HFFc6 (cell line): ENCODE measurements at regions not wholly inside any gene's neighbourhood (a gene's known extent, or its start where the extent isn't known, plus 50 kb on each side); places are given as distances from the start of the nearest gene placed in this dataset.
A peak's percentile ranks its signal among the peaks of the same experiment; 100 is the strongest.

Experiments used
- DNase-seq: peaks from one replicate; pipeline ENCODE4 v3.0.0-alpha.2; 2018
- H3K27ac Mint-ChIP-seq: 2 replicates; pipeline ENCODE4 v1.8.0; 2020; ENCODE audit warnings: mild to moderate bottlenecking, mixed read lengths
- H3K27me3 Mint-ChIP-seq: 2 replicates; pipeline ENCODE4 v1.8.0; 2021; ENCODE audit warnings: mild to moderate bottlenecking, moderate library complexity, mixed read lengths; ENCODE audit not compliant: insufficient read depth
- H3K36me3 Mint-ChIP-seq: 2 replicates; pipeline ENCODE4 v1.8.0; 2021; ENCODE audit warnings: low read depth, mixed read lengths
- H3K4me1 Mint-ChIP-seq: 2 replicates; pipeline ENCODE4 v1.8.0; 2020; ENCODE audit warnings: low read depth, mixed read lengths
- H3K4me3 Mint-ChIP-seq: 2 replicates; pipeline ENCODE4 v1.8.0; 2020; ENCODE audit warnings: mild to moderate bottlenecking, moderate library complexity, mixed read lengths
- H3K9me3 Mint-ChIP-seq: 2 replicates; pipeline ENCODE4 v1.8.0; 2020; ENCODE audit warnings: mild to moderate bottlenecking, mixed read lengths
- TF ChIP-seq, protein P1 (sequence below): fragments of 200-600 bp; sonication (generic); IDR thresholded peaks from 2 replicates; pipeline ENCODE4 v1.5.0; 2021; ENCODE audit warnings: antibody characterized with exemption, mild to moderate bottlenecking

DNA sequence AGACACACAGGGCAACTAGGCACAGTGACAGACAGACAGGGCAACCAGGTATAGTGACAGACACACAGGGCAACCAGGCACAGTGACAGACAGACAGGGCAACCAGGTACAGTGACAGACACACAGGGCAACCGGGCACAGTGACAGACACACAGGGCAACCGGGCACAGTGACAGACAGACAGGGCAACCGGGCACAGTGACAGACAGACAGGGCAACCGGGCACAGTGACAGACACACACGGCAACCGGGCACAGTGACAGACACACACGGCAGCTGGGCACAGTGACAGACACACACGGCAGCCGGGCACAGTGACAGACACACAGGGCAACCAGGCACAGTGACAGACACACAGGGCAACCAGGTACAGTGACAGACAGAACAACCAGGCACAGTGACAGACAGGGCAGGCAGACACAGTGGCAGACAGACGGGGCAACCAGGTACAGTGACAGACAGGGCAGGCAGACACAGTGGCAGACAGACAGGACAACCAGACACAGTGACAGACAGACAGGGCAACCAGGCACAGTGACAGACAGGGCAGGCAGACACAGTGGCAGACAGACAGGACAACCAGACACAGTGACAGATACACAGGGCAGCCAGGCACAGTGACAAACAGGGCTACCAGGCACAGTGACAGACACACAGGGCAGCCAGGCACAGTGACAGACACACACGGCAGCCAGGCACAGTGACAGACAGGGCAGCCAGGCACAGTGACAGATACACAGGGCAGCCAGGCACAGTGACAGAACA lies 64.7 kb upstream of the RAB6C start:
- no peak overlapping the region for H3K27ac Mint-ChIP-seq
- peaks cover 21% of the 10 kb centered on the region for H3K9me3 Mint-ChIP-seq
- no peak for DNase-seq
- H3K36me3 Mint-ChIP-seq: peaks cover 4% of the 10 kb centered on the region; the same call in 1 of the 2 replicates
- TF ChIP-seq, protein P1, sequence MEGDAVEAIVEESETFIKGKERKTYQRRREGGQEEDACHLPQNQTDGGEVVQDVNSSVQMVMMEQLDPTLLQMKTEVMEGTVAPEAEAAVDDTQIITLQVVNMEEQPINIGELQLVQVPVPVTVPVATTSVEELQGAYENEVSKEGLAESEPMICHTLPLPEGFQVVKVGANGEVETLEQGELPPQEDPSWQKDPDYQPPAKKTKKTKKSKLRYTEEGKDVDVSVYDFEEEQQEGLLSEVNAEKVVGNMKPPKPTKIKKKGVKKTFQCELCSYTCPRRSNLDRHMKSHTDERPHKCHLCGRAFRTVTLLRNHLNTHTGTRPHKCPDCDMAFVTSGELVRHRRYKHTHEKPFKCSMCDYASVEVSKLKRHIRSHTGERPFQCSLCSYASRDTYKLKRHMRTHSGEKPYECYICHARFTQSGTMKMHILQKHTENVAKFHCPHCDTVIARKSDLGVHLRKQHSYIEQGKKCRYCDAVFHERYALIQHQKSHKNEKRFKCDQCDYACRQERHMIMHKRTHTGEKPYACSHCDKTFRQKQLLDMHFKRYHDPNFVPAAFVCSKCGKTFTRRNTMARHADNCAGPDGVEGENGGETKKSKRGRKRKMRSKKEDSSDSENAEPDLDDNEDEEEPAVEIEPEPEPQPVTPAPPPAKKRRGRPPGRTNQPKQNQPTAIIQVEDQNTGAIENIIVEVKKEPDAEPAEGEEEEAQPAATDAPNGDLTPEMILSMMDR: no peak
- no peaks in the 10 kb centered on the region for H3K4me1 Mint-ChIP-seq
- peaks cover 4% of the 10 kb centered on the region for H3K27me3 Mint-ChIP-seq
- no peak overlapping the region for H3K4me3 Mint-ChIP-seq

DNA sequence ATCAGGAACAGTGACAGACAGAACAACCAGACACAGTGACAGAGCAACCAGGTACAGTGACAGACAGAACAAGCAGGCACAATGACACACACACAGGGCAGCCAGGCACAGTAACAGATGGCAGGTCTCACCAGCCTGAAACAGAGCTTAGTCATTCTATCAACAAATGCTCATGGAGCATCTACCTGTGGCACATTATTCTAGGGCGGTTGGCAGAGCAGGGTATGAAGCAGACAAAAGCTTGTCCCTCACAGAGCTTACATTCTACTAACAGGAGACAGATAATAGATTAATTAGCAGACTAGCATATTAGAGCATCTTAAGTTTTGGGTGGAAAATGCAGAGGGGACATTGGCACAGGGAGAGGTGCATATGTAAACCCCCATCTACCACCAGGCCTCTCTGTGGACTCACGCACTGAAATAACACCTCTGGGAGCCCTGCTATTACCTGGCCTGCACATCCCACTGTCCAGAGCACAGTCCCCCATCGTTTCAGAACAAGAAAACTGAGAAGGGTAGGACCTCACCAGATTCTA lies 64.1 kb upstream of the RAB6C start:
- no peak for DNase-seq
- Mint-ChIP-seq H3K9me3 (peaks cover 21% of the 10 kb centered on the region), H3K36me3 (peaks cover 4% of the 10 kb centered on the region; the same call in 1 of the 2 replicates), H3K4me3 (no peak overlapping the region), H3K27ac (no peak overlapping the region), H3K4me1 (no peaks in the 10 kb centered on the region), H3K27me3 (peaks cover 4% of the 10 kb centered on the region)
- TF ChIP-seq, protein P1: no peak

DNA sequence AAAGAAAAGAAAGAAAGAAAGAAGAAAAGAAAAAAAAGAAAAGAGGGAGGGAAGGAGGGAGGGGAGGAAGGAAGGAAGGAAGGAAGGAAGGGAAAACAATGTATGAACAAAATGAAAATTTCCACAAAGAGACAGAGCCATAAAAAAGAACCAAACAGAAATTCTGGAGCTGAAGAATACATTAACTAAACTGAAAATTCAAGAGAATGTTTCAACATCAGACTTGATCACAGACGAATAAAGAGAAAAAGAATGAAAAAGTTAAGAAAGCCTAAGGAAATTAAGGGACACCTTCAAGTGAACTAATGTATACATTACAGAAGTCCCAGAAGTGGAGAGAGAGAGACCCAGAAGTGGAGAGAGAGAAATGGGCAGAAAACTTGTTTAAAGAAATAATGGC lies 60.9 kb upstream of the RAB6C start:
- Mint-ChIP-seq H3K27ac (no peak overlapping the region), H3K4me1 (no peaks in the 10 kb centered on the region), H3K27me3 (peaks cover 4% of the 10 kb centered on the region; the same call in 1 of the 2 replicates), H3K36me3 (peaks cover 4% of the 10 kb centered on the region; the same call in 1 of the 2 replicates), H3K9me3 (peaks cover 21% of the 10 kb centered on the region), H3K4me3 (no peak overlapping the region)
- TF ChIP-seq, protein P1: no peak
- DNase-seq: no peak

DNA sequence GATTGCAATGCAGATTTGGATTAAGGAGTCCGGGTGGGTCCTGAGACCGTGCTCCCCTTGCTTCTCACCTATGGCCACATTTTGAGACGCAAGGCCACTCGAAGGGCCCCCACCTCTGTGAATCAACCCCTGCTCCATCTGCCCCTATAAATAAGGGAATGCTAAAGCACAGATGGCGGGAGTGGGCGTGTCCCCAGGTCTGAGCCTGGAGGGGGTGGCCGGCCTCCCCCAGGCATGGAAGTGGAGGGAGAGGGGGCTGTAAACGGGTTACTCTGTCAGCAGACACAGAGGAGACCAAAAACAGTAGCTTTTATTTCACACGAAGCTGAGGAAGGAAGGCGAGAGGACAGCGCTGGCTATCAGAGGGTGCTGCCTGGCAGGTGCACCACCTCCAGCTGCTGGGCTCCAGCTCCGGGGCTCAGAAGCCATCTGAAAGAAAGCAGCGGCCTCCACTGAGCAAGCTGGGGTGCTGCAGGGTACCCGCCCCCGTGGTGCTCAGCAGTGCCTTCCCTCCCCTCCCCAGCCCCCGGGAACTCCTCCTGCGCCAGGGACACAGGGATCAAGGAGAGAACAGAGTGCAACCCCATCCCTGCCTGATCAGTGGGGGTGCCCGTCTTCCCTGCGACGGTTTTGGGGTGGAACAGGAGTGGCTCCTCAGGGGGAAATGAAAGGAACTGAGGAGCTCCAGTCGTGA lies 56.7 kb upstream of the RAB6C start:
- H3K4me3 Mint-ChIP-seq: no peak overlapping the region
- DNase-seq: no peak
- H3K9me3 Mint-ChIP-seq: peaks cover 16% of the 10 kb centered on the region
- H3K27me3 Mint-ChIP-seq: no peaks in the 10 kb centered on the region; the same call in 1 of the 2 replicates
- TF ChIP-seq, protein P1: no peak
- no peak overlapping the region for H3K27ac Mint-ChIP-seq
- no peaks in the 10 kb centered on the region; the same call in 1 of the 2 replicates for H3K4me1 Mint-ChIP-seq
- H3K36me3 Mint-ChIP-seq: peaks cover 4% of the 10 kb centered on the region; the same call in 1 of the 2 replicates

DNA sequence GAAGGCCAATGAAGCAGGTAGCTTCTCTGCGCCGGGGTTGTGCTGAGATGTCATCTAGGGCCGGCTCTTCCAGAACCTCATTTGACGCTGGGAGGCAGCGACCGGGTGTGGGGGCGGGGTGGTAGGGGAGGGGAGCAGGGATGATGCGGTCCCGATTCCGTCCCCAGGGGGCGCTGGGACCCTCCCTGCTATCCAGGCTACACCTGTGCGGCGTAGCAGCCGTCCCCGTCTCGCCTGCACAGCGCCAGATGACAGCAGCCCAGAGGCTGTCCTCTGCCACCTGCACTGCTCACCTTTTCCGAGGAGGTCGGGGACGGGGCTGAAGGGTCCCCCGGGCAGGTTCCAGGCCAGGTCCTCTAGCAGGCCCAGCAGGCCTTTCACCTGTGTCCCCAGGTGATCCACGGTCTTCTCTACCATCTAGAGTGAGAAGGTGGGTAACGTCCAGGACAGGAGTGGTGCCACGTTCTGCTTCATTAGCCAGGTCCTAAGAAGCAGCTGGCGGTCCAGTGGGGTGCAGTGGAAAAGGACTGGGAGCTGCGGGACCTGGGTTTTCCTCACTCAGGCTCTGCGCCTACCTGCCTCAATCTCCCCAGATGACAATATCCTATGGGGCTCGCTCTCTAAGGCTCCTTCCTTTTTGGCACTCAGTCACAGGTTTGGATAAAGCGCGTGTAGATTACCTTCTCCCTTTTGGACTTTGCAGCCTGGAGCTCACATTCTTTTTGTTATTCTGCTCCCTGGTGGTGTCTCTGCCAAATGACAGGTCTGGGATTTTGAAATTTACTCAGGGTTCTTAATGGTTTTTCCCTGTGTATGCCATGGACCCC lies 56.0 kb upstream of the RAB6C start:
- DNase-seq: peak; percentile 28
- Mint-ChIP-seq H3K27me3 (no peaks in the 10 kb centered on the region; the same call in 1 of the 2 replicates), H3K4me1 (peaks cover under 1% of the 10 kb centered on the region; the same call in 1 of the 2 replicates), H3K36me3 (peaks cover 4% of the 10 kb centered on the region; the same call in 1 of the 2 replicates), H3K27ac (no peak overlapping the region), H3K9me3 (peaks cover 9% of the 10 kb centered on the region), H3K4me3 (no peak overlapping the region)
- TF ChIP-seq, protein P1: peak; percentile 74
